ENCODE measurements at regions not wholly inside any gene's neighbourhood (a gene's known extent, or its start where the extent isn't known, plus 50 kb on each side); places are given as distances from the start of the nearest gene placed in this dataset.

DNA sequence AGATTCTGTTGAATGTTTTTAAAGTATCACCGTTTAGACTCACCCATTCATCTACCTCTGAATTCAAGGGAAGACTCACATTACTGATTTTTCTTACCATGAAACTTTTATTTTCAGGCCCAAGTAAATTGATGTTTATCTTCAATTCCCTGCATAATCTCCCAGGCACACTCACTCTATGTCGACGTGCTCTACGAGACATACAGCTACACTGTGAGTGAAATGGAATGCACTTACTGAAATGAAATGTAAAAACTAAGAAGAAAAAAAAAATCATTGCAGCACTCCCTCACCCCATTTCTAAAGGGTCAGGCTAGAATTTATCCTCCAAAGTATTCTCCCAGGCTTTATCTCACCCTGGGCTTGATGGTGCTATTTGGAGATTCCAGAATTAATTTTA, 987.9 kb downstream of the CCSER2 start:
- TF ChIP-seq, protein P1, sequence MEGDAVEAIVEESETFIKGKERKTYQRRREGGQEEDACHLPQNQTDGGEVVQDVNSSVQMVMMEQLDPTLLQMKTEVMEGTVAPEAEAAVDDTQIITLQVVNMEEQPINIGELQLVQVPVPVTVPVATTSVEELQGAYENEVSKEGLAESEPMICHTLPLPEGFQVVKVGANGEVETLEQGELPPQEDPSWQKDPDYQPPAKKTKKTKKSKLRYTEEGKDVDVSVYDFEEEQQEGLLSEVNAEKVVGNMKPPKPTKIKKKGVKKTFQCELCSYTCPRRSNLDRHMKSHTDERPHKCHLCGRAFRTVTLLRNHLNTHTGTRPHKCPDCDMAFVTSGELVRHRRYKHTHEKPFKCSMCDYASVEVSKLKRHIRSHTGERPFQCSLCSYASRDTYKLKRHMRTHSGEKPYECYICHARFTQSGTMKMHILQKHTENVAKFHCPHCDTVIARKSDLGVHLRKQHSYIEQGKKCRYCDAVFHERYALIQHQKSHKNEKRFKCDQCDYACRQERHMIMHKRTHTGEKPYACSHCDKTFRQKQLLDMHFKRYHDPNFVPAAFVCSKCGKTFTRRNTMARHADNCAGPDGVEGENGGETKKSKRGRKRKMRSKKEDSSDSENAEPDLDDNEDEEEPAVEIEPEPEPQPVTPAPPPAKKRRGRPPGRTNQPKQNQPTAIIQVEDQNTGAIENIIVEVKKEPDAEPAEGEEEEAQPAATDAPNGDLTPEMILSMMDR (IDR thresholded peaks at IDR 0.05; ENCODE audit: insufficient read depth, low read length, missing control alignments), result no peak
- ChIA-PET POLR2A (no interaction called here), CTCF (no interaction called here)
- H3K4me3 ChIP-seq (ENCODE audit: low read depth, low read length), result no peak overlapping the region
- DNase-seq (ENCODE audit: low read depth, low spot score), result no peak

GRCh38 chr10:85317827-85318226, 989.4 kb downstream of the CCSER2 start:
- ChIA-PET CTCF (no interaction called here), POLR2A (no interaction called here)
- TF ChIP-seq, protein P1 (IDR thresholded peaks at IDR 0.05; ENCODE audit: insufficient read depth, low read length, missing control alignments), result no peak
- no peak overlapping the region for H3K4me3 ChIP-seq (ENCODE audit: low read depth, low read length)
- no peak for DNase-seq (ENCODE audit: low read depth, low spot score)

DNA sequence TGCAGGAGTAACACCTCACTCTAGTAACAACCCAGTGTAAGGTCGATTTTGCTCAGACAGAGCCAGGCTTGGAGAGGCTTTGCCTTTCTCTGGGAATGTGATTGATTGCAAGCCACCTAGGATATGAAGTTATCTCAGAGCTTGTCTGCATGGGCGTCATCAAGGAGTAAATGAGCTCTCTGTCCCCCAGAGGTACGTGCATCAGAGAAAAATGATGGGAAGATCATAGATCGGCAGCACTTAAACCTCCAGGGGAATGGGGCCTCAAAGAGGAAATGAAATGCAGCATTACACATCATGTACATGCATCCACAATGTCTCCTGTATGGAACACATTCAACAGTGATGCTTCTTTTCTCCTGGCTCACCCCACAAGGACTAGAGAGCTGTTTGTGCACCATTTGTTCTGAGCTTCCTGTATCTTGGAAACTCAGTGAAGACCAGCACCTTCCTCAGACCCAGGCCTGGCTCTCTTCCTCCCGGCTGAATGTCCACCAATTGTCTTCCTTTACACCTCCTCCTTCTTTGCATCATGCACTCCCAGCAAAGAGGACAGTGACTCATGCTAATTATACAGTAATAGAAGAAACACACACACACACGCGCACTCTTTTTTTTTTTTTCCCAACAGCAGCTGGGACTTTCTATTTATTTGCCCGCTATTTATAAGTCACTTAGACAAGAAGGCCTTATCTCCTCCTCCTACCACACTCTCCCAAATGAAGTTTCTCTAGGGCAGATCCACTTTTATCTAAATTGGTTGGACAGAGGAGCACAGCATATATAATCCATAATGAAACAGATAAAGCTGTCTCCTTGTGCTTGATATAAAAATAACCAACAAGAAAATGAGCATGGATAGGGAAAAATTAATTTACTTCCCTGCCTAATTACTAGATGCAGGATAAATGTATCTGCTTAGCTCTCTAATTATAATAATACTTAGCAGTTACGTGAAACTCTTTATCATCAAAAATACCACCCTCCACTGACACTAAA, 990.7 kb downstream of the CCSER2 start:
- POLR2A ChIA-PET, result no interaction called here
- DNase-seq (ENCODE audit: low read depth, low spot score), result no peak
- H3K4me3 ChIP-seq (ENCODE audit: low read depth, low read length), result no peak overlapping the region

DNA sequence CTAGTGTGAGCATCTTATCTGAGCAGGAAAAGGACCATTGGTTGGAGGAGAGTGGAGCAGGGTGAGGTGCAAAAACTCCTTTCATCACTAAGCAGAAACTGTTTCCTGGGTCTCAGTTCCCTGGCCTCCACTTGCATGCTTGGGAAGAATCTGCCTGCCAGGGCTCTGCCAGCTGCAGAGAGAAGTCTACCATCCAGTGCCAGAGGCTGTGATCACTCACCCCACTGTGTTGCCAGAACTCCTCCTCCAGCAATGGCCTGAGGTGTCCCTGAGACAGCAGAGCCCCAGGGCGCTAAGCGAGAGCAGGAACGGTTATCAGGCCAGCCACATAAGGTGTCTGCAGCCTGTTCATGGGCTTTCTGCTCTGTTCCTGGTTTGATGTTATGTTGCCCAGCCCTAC, 991.4 kb downstream of the CCSER2 start:
- no peak for DNase-seq (ENCODE audit: low read depth, low spot score)
- POLR2A ChIA-PET, result no interaction called here
- H3K4me3 ChIP-seq (ENCODE audit: low read depth, low read length), result no peak overlapping the region
- TF ChIP-seq, protein P1 (IDR thresholded peaks at IDR 0.05; ENCODE audit: insufficient read depth, low read length, missing control alignments), result no peak
- CTCF ChIA-PET, result no interaction called here

More for the DNA sequence above, 990.7 kb downstream of the CCSER2 start:
- CTCF ChIA-PET, result no interaction called here
- TF ChIP-seq, protein P1 (IDR thresholded peaks at IDR 0.05; ENCODE audit: insufficient read depth, low read length, missing control alignments), result no peak

DNA sequence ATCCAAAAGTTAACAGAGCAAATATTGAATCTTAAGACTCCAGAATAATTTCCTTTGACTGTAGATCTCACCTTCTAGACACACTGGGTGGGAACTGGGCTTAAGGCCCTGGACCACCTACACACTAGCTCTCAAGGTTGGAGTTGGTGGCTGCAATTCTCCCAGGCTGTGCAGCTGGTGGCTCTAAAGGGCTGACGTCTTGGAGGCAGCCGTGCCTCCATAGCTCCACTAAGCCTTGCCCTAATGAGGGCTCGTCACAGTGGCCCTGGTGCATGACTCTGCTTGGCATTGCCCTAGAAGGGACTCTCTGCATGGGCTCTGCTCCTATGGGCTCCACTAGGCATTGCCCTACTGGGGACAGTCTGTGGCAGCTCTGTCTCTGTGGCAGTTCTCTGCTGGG, 1005.2 kb downstream of the CCSER2 start:
- CTCF ChIA-PET, result no interaction called here
- POLR2A ChIA-PET, result no interaction called here
- no peak overlapping the region for H3K4me3 ChIP-seq (ENCODE audit: low read depth, low read length)
- TF ChIP-seq, protein P1 (IDR thresholded peaks at IDR 0.05; ENCODE audit: insufficient read depth, low read length, missing control alignments), result no peak
- DNase-seq (ENCODE audit: low read depth, low spot score), result no peak

DNA sequence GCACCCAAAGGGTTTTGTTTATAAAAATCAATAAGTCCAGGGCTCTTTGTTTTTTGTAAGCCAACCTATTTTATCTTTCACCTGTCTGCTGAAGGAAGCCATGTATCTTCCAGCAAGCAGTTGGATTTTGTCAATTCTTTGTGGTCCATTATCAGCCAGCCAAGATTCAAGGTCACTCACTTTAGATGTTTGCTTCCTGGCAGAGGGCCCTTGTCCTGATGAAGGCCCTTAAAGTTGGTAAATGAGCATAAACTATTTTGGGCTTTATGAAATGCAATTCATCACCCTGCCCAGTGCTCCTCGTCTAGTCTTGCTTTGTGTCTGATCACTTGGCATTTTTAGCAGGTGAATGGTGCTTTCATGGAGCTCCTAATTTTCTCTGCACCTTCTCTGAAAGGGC, 1004.2 kb downstream of the GRID1 start:
- DNase-seq (ENCODE audit: low read depth, low spot score), result no peak
- ChIA-PET CTCF (no interaction called here), POLR2A (no interaction called here)
- TF ChIP-seq, protein P1 (IDR thresholded peaks at IDR 0.05; ENCODE audit: insufficient read depth, low read length, missing control alignments), result no peak
- H3K4me3 ChIP-seq (ENCODE audit: low read depth, low read length), result no peak overlapping the region

Measured in AG04449 (cell line).